ENCODE measurements at regions not wholly inside any gene's neighbourhood (a gene's known extent, or its start where the extent isn't known, plus 50 kb on each side); places are given as distances from the start of the nearest gene placed in this dataset.

DNA sequence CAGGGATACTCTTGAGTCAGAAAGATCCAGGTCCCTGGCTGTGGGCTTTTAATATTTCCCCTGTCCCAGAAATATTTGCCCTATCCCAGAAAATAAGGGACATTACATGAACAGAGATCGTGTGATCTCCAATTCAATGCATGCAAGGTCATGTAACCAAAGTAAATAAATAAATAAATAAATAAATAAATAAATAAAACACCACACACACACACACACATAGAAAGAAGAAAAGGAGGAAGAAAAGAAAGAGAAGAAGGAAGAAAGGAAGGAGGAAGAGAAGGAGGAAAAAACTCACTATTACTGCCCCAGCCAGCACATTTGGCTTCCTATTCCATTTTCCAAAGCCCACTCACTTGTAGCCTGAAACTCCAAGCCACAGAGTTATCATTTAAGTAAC, 117.9 kb upstream of the CFAP20DC start:
- no peaks in the 10 kb centered on the region for H3K4me1 ChIP-seq (replicated peaks in 1 of 2)
- in situ Hi-C loops (cut with MboI; ENCODE audit: low pct_unique_long_range_greater_than_20kb in 2 of 9, low sequenced_read_pairs in 9 of 9, unreplicated experiment in 9 of 9): no loop called here
- no peak overlapping the region for H3K27ac ChIP-seq
- no peak overlapping the region for H3K4me3 ChIP-seq
- ATAC-seq (replicated peaks in 6 of 8): no peak
- 15 to 89% (median 76%) methylated on average over 1 of the region's 1 CpG; no CpG with 5 or more reads in 2 of the 10 experiments for WGBS, 10 experiments

DNA sequence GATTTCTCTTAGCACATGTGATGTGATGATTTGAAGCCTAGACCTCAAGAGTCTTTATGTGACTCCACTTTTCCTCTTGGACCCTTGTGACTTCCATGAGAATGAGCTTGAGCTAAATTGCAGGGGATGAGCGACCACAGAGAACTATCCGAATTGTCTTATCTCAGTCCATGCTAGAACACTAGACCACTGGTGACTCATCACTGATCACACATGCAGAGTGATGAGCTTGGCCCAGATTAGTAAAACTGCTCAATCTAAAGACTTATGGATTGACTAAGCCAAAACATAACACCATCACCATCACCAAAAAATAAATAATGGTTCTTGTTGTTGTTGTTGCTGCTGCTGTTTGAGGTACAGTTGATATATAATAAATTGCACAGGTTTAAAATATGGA, 114.1 kb upstream of the CFAP20DC start:
- ATAC-seq (replicated peaks in 6 of 8): peak in 1 of 8 experiments; percentile 26
- Histone ChIP-seq H3K4me1 (replicated peaks in 1 of 2) (no peaks in the 10 kb centered on the region), H3K27ac (no peak overlapping the region), H3K4me3 (no peak overlapping the region)
- WGBS, 10 experiments: 79 to 100% (median 100%) methylated on average over 2 of the region's 2 CpGs; no CpG with 5 or more reads in 5 of the 10 experiments
- in situ Hi-C loops (cut with MboI; ENCODE audit: low pct_unique_long_range_greater_than_20kb in 2 of 9, low sequenced_read_pairs in 9 of 9, unreplicated experiment in 9 of 9): no loop called here

DNA sequence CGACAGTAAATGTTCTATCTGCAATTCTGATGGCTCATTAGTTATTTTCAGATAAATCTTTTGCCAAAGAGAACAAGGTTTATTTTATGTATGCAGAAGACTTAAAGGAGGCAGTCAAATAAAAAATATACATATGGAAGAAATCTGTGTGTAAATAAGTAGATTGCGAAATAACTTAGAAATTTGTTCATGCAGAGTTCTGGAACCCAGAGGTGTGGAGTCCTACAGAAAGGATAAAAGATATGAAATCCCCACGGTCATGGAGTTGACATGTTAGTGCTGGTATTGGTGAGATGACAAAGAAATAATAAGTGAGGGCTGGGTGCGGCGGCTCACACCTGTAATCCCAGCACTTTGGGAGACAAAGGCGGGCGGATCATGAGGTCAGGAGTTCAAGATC, 111.2 kb upstream of the CFAP20DC start:
- Histone ChIP-seq H3K4me3 (no peak overlapping the region), H3K4me1 (replicated peaks in 1 of 2) (no peaks in the 10 kb centered on the region), H3K27ac (no peak overlapping the region)
- ATAC-seq (replicated peaks in 6 of 8): peak in 3 of 8 experiments; percentile 22 to 48 (median 42)
- WGBS, 10 experiments: 22 to 100% (median 93%) methylated on average over 1 to 7 of the region's 7 CpGs
- in situ Hi-C loops (cut with MboI; ENCODE audit: low pct_unique_long_range_greater_than_20kb in 2 of 9, low sequenced_read_pairs in 9 of 9, unreplicated experiment in 9 of 9): no loop called here

DNA sequence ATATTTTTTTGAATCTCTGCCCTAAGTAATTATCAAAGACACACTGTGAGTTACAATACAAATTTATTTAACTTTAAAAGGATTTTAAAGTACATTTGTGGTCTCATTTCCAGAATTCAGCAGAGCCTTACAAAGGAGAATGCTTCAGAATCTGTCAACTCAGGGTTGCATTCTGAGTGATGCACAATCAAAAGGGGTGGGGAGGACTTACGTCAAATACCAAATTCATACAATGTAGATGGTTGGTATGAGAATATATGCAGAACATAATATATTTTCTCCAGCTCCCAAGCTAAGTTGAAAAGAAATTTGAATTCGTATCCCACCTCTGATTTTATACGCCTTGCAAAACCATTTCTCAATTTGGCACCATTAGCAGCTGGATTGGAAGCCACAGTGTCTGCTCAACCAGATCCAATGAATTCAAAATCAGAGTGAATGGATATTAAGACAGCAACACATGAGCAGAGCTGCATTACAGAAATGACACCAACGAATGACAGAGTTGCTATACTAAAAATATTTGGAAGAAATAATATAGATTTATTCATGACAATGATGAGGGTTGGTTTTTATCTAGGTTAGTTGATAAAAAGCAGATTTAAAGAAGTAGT, 110.4 kb upstream of the CFAP20DC start:
- 0 to 100% (median 83%) methylated on average over 1 to 4 of the region's 4 CpGs for WGBS, 10 experiments
- ATAC-seq (replicated peaks in 6 of 8): peak in 3 of 8 experiments; percentile 80 to 96 (median 92)
- no peak overlapping the region for H3K27ac ChIP-seq
- in situ Hi-C loops (cut with MboI; ENCODE audit: low pct_unique_long_range_greater_than_20kb in 2 of 9, low sequenced_read_pairs in 9 of 9, unreplicated experiment in 9 of 9): no loop called here
- H3K4me3 ChIP-seq: no peak overlapping the region
- no peaks in the 10 kb centered on the region for H3K4me1 ChIP-seq (replicated peaks in 1 of 2)

DNA sequence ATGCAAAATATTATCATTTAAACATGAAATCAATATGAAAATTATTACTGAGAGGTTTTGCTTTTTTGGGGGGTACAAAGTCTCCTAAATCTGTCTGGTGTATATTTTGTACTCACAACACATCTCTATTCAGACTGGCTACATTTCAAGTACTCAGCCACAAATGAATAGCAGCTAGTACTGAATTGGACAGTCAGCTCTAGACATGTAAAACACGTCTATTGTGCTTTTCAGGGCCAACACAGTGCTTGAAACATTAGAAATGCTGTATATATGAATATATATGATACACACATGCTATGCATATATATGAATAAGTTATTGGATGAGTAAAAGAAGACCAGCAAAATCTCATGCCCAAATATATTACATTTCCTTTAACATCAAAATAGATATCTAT, 103.8 kb upstream of the CFAP20DC start:
- in situ Hi-C loops (cut with MboI; ENCODE audit: low pct_unique_long_range_greater_than_20kb in 2 of 9, low sequenced_read_pairs in 9 of 9, unreplicated experiment in 9 of 9): no loop called here

DNA sequence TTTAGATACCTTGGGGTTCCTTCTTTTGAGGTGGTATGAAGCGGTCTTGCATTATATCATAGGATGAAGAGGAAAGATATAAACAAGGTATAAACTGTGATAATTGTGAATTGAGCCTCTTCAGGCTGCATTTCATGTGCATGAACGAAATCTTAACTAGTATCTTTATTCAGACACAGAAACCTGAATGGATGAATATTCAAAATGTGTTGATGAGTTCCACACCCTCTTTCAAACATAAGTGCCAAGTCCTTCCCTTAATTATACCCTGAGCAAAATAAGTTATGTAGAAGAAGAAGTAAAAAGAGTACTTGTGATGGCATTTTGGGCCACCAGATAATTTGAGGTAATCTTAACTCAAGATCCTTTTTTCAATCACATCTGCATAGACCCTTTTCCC, 103.1 kb upstream of the CFAP20DC start:
- WGBS, 10 experiments: 0 to 92% (median 58%) methylated on average over 1 to 2 of the region's 2 CpGs

More for the DNA sequence above, 103.8 kb upstream of the CFAP20DC start:
- Histone ChIP-seq H3K4me1 (replicated peaks in 1 of 2) (no peaks in the 10 kb centered on the region), H3K4me3 (no peak overlapping the region), H3K27ac (no peak overlapping the region)
- peak in 2 of 8 experiments; percentile 49 to 84 for ATAC-seq (replicated peaks in 6 of 8)
- WGBS, 10 experiments: no CpG with 5 or more reads among the region's 1 CpG

DNA sequence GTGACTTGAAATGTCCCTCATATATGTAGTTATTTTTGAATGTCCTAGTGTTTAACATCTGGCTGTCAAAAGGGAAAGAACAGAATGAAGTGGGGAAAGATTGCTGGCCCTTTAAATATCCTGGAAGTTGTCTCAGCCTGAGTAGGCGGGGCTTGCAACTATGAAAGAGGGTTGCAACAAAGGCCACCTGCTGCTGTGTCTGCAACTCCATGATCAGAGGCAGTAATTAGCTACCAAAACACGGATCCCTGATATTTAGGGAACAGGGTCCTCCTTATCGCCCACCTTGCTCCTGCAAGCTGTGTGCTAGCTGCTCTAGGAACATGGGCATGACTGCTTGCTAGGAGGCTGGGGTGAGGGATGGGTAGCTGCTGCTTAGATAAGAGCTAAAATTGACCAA, 100.2 kb upstream of the CFAP20DC start:
- WGBS, 10 experiments: 0 to 100% (median 55%) methylated on average over 1 to 3 of the region's 3 CpGs; no CpG with 5 or more reads in 2 of the 10 experiments
- in situ Hi-C loops (cut with MboI; ENCODE audit: low pct_unique_long_range_greater_than_20kb in 2 of 9, low sequenced_read_pairs in 9 of 9, unreplicated experiment in 9 of 9): no loop called here

More for the DNA sequence above, 103.1 kb upstream of the CFAP20DC start:
- H3K4me3 ChIP-seq: no peak overlapping the region
- peak in 3 of 8 experiments; percentile 82 to 90 (median 87) for ATAC-seq (replicated peaks in 6 of 8)
- in situ Hi-C loops (cut with MboI; ENCODE audit: low pct_unique_long_range_greater_than_20kb in 2 of 9, low sequenced_read_pairs in 9 of 9, unreplicated experiment in 9 of 9): no loop called here
- no peaks in the 10 kb centered on the region for H3K4me1 ChIP-seq (replicated peaks in 1 of 2)
- H3K27ac ChIP-seq: no peak overlapping the region

DNA sequence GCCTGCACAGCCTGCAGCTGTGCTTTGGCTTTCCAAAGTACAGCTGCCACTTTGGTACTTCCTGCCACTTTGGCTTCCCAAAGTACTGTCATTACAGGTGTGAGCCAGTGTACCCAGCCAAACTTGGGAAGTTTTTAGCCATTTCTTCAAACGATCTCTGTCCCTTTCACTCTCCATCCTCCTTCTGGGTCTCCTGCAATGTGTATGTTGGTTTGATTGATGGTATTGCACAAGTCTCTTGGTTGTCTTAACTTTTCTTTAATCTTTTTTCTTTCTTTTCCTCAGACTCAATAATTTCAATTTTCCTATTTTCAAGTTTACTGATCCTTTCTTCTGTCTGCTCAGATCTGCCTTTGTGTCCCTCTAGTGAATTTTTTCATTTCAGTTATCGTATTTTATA, 99.3 kb upstream of the CFAP20DC start:
- H3K4me3 ChIP-seq: no peak overlapping the region
- H3K4me1 ChIP-seq (replicated peaks in 1 of 2): no peaks in the 10 kb centered on the region
- WGBS, 10 experiments: 0 to 100% (median 89%) methylated on average over 1 to 2 of the region's 2 CpGs
- in situ Hi-C loops (cut with MboI; ENCODE audit: low pct_unique_long_range_greater_than_20kb in 2 of 9, low sequenced_read_pairs in 9 of 9, unreplicated experiment in 9 of 9): no loop called here
- H3K27ac ChIP-seq: no peak overlapping the region
- ATAC-seq (replicated peaks in 6 of 8): no peak

More for the DNA sequence above, 100.2 kb upstream of the CFAP20DC start:
- no peaks in the 10 kb centered on the region for H3K4me1 ChIP-seq (replicated peaks in 1 of 2)
- no peak overlapping the region for H3K27ac ChIP-seq
- H3K4me3 ChIP-seq: no peak overlapping the region
- ATAC-seq (replicated peaks in 6 of 8): no peak

DNA sequence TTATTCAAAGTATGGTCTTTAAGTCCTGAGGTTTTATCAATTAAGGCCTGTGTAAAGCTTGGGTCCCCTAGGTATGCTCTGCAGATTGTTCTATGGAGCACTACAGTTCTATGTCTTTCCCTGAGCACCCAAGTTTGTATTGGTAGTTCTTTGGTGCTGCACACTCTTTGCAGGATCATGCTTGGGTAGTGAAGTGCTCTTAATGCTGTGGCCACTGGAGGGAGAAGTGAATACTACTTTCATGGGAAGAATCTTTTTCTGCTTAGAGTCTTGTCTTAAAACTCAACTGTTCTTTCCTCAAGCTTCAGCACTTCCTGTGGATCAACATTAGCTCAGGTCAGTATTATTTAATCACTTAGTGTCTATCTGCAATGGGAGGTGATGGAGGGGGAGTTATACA, 93.6 kb upstream of the CFAP20DC start:
- ATAC-seq (replicated peaks in 6 of 8): peak in 2 of 8 experiments; percentile 37 to 40
- no peak overlapping the region for H3K27ac ChIP-seq
- in situ Hi-C loops (cut with MboI; ENCODE audit: low pct_unique_long_range_greater_than_20kb in 2 of 9, low sequenced_read_pairs in 9 of 9, unreplicated experiment in 9 of 9): no loop called here
- H3K4me1 ChIP-seq (replicated peaks in 1 of 2): no peaks in the 10 kb centered on the region
- no peak overlapping the region for H3K4me3 ChIP-seq

DNA sequence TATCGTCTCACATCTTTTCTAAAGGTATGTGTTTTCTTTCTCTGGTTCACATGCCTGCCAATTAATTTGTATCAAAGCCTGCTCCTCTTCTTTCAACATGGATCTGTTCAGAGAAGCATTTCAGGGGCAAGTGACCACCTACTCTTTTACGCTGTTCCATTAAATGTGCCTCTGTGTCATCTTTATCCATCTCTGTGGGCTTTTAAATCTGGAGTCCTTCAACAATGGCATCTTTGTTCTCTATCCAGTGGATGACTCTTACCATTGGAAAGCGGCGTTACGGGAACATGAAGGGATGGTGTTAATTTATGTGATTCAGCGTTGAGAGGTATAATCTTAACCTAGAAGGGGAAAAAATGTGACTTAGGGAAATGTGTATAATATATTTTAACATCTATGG, 92.7 kb upstream of the CFAP20DC start:
- no peak overlapping the region for H3K27ac ChIP-seq
- ATAC-seq (replicated peaks in 6 of 8): no peak
- in situ Hi-C loops (cut with MboI; ENCODE audit: low pct_unique_long_range_greater_than_20kb in 2 of 9, low sequenced_read_pairs in 9 of 9, unreplicated experiment in 9 of 9): no loop called here
- no peak overlapping the region for H3K4me3 ChIP-seq
- 50 to 100% (median 90%) methylated on average over 1 to 6 of the region's 6 CpGs; no CpG with 5 or more reads in 1 of the 10 experiments for WGBS, 10 experiments
- peaks cover 3 to 9% of the 10 kb centered on the region in 2 donors for H3K4me1 ChIP-seq (replicated peaks in 1 of 2)

DNA sequence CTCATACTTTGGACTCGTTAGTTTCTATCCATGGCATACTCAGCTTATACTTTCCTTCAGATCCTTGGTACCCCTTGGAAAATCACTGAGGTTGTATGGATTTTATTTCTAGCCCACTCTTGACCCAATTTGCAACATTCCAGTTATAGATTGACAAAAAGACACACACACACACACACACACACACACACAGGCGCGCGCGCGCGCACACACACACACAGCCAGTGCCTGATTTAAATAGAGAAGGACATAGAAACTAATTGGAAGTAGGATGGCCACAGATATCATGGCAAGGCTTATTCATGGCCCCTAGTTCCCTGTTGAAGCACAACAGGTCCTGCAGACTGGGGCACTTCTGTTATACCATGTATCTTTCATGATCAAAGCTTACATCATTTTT, 89.1 kb upstream of the CFAP20DC start:
- in situ Hi-C loops (cut with MboI; ENCODE audit: low pct_unique_long_range_greater_than_20kb in 2 of 9, low sequenced_read_pairs in 9 of 9, unreplicated experiment in 9 of 9): no loop called here
- H3K4me3 ChIP-seq: no peak overlapping the region
- no peak for ATAC-seq (replicated peaks in 6 of 8)
- WGBS, 10 experiments: 81 to 100% (median 100%) methylated on average over 1 to 7 of the region's 7 CpGs; no CpG with 5 or more reads in 4 of the 10 experiments
- H3K27ac ChIP-seq: no peak overlapping the region
- H3K4me1 ChIP-seq (replicated peaks in 1 of 2): peaks cover 4 to 20% of the 10 kb centered on the region in 2 donors

DNA sequence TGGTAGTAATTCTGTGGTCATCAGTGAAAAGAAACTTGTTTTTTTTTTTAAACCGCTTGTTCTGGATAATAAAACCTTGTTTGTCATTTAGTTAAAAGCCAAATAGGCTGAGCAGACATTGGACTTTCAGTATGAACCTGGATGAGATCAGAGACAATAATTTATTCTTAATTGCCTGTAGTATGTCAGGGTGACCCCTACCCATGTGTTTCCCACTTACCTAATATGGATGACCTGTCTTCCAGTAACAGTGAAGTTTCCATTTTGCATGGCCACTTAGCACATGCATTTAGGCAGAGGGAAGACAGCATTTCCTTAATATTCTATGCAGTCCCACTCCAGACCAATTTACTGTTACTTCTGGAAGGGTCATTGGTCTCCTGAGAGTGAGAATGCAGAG, 87.6 kb upstream of the CFAP20DC start:
- peak in 6 of 8 experiments; percentile 45 to 98 (median 96) for ATAC-seq (replicated peaks in 6 of 8)
- no peak overlapping the region for H3K4me3 ChIP-seq
- in situ Hi-C loops (cut with MboI; ENCODE audit: low pct_unique_long_range_greater_than_20kb in 2 of 9, low sequenced_read_pairs in 9 of 9, unreplicated experiment in 9 of 9): no loop called here
- H3K4me1 ChIP-seq (replicated peaks in 1 of 2): peaks cover 4 to 20% of the 10 kb centered on the region in 2 donors
- peak overlapping the region in 1 of 2 donors; percentile 64 for H3K27ac ChIP-seq
- WGBS, 10 experiments: 57 to 100% (median 84%) methylated on average over 1 of the region's 1 CpG; no CpG with 5 or more reads in 2 of the 10 experiments

DNA sequence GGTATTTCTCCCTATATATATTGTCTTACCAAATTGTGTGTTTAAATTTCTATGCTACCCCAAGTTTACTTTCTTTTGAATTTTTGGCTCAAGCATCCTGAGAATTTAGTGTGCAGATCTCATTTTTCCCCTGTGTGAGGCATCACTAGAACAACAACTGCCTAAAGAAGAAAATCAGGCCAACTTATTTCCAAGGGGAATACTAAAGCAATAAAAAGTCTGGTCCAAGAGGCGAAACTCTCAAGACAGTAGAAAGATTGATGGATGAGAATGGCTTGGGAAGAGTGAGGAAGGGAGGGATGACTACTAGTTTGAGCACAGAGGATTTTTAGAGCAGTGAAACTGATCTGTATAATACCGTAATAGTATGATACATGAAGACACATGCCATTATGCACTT, 86.3 kb upstream of the CFAP20DC start:
- no peak overlapping the region for H3K27ac ChIP-seq
- H3K4me1 ChIP-seq (replicated peaks in 1 of 2): peaks cover 4 to 20% of the 10 kb centered on the region in 2 donors
- 63 to 100% (median 72%) methylated on average over 1 to 2 of the region's 2 CpGs; no CpG with 5 or more reads in 2 of the 10 experiments for WGBS, 10 experiments
- in situ Hi-C loops (cut with MboI; ENCODE audit: low pct_unique_long_range_greater_than_20kb in 2 of 9, low sequenced_read_pairs in 9 of 9, unreplicated experiment in 9 of 9): no loop called here
- no peak overlapping the region for H3K4me3 ChIP-seq
- no peak for ATAC-seq (replicated peaks in 6 of 8)

DNA sequence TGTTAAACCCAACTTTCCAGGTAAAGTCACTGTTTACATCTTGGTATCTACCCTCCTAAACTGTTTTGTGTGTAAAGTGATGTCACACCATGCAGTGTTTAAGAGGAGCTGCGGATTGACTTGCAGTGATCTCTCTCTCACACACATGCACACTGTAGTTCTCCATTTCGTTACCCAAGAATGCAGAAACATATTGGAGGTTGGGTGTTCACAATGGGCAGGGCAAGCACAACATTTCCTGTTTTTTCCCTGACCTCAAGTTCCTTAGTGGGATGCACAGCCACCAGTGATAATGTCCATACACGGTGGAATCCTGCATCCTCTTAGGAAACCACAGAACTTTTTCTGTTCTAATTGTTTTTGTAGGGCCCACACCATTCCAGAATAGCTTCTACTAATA, 85.3 kb upstream of the CFAP20DC start:
- Histone ChIP-seq H3K4me3 (no peak overlapping the region), H3K27ac (no peak overlapping the region), H3K4me1 (replicated peaks in 1 of 2) (peaks cover 4 to 20% of the 10 kb centered on the region in 2 donors)
- in situ Hi-C loops (cut with MboI; ENCODE audit: low pct_unique_long_range_greater_than_20kb in 2 of 9, low sequenced_read_pairs in 9 of 9, unreplicated experiment in 9 of 9): no loop called here
- no peak for ATAC-seq (replicated peaks in 6 of 8)
- 23 to 93% (median 78%) methylated on average over 2 to 3 of the region's 3 CpGs; no CpG with 5 or more reads in 4 of the 10 experiments for WGBS, 10 experiments

All from motor neuron (in vitro differentiated cells).